VCaP (cell line): ENCODE measurements at regions not wholly inside any gene's neighbourhood (a gene's known extent, or its start where the extent isn't known, plus 50 kb on each side); places are given as distances from the start of the nearest gene placed in this dataset.

Source experiments
- H3K27ac ChIP-seq: fragments of 450-650 bp; 2 replicates; pipeline ENCODE4 v1.5.1; 2017
- CTCF ChIP-seq: fragments of 450-650 bp; conservative IDR thresholded peaks from 2 replicates; pipeline ENCODE4 v1.5.1; 2017; ENCODE audit warnings: mild to moderate bottlenecking, moderate library complexity

- no peak for TF ChIP-seq CTCF
- peak overlapping the region; percentile 49 for H3K27ac ChIP-seq
These were observed 130.5 kb downstream of the TOMM20 start for GRCh38 chr1:234997896-234998741.

- TF ChIP-seq CTCF, result no peak
- peak overlapping the region; percentile 49 for H3K27ac ChIP-seq
These were observed 131.3 kb downstream of the TOMM20 start for GRCh38 chr1:234997201-234997895.

DNA sequence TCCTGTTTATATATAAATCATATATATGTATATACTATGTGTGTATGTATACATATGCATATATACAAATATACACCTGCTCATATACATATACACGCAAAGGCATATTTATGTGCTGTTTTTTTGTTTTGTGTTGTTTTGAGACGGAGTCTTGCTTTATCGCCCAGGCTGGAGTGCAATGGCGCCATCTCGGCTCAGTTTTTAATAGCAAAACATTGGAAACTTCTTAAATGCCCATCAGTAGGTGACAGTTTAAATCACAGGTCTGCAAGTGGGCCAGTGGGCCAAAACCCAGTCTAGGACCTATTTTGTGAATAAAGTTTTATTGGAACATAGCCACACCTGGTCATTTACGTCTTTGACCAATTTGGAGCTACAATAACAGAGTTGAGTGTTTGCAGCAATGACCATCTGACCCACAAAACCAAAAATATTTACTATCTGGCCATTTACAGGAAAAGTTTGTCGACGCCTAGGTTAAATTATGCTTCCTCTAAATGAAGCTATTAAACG, 132.3 kb downstream of the TOMM20 start:
- peak overlapping the region; percentile 49; the same call in 1 of the 2 replicates for H3K27ac ChIP-seq
- TF ChIP-seq CTCF, result no peak

- no peak for TF ChIP-seq CTCF
- no peak overlapping the region for H3K27ac ChIP-seq
These were observed 134.0 kb downstream of the TOMM20 start for GRCh38 chr1:234994436-234995295.

DNA sequence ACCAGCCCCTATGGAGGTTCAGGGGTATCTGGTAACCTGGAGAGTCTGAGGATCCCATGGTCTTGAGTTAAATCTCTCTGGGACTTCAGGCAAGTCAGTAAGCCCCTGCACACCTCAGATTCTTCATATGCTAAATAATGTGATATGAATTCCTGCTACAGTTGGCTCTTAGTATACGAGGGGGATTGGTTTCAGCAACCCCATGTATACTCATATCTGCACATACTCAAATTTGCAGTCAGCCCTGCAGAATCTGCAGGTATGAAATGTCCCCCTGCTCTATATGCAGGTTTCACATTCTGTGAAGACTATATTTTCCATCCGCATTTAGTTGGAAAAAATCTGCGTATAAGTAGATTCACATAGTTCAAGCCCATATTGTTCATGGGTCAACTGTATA, 136.6 kb downstream of the TOMM20 start:
- TF ChIP-seq CTCF, result no peak
- H3K27ac ChIP-seq, result no peak overlapping the region

DNA sequence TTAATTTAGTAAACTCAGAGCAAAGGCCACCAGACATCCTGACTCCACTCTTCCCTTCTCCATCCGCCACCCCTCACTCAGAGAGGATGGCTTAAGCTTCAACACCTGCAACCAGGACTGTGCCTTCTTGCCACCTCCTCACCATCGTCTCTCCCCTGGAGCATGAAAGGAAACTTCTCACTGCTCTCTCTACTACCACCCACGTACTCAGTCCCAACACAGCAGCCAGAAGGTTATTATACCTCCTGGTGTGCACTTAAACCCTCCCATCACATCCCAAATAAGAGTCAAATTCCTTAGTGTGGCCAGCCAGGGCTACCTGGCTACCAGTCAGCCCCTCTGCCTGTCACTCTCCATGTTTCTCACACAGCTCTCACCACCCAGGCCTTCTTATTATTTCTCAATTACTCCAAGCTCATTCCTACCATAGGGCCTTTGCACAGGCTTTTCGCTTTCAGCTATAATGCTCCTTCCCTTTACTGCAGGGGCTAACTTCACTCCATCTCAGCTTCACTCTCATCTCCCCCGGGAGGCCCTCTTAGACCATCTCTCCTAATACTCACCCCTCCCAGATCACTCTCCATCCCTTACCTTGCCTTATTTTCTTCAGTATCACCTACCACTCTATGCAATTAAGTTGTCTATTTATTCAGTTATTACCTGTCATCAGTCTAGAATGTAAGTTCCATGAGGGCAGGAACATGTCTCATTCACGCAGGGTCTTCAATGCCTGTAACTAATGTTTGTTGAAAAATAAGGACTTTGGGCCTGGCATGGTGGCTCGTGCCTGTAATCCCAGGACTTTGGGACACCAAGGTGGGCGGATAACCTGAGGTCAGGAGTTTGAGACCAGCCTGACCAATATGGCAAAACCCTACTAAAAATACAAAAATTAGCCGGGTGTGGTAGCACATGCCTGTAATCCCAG, 137.5 kb downstream of the TOMM20 start:
- H3K27ac ChIP-seq, result no peak overlapping the region; the same call in 1 of the 2 replicates
- no peak for TF ChIP-seq CTCF
